K562 (cell line): ENCODE measurements at regions not wholly inside any gene's neighbourhood (a gene's known extent, or its start where the extent isn't known, plus 50 kb on each side); places are given as distances from the start of the nearest gene placed in this dataset.

Source experiments
- DMBX1 ChIP-seq: fragments of 250-450 bp; sonication (Bioruptor Pico); IDR thresholded peaks from 2 replicates; pipeline ENCODE4 v1.8.0; 2022; ENCODE audit warnings: inconsistent platforms, mild to moderate bottlenecking, moderate library complexity, borderline replicate concordance
- MAFK ChIP-seq: IDR thresholded peaks from 2 replicates; pipeline ENCODE4 v1.6.1; 2011; ENCODE audit warnings: low read length, improper control_type of control experiment
- MAZ ChIP-seq, 2 experiments: fragments of 450-650 bp in 1 of 2; sonication (generic) in 1 of 2; formaldehyde crosslinking; IDR thresholded peaks in 1 of 2; conservative IDR thresholded peaks in 1 of 2; 2 replicates each; pipeline versions ENCODE4 v1.4.0 to v1.5.0; 2020; ENCODE audit warnings: mild to moderate bottlenecking in 1 of 2, missing genetic modification reagents in 1 of 2
- POLR2G ChIP-seq: fragments of 200-400 bp; formaldehyde crosslinking; IDR thresholded peaks from 2 replicates; pipeline ENCODE4 v1.6.1; 2017; ENCODE audit warnings: low read depth, mild to moderate bottlenecking, antibody characterized with exemption, low read length, moderate library complexity
- ZNF583 ChIP-seq: fragments of 250-450 bp; sonication (Bioruptor Pico); IDR thresholded peaks from 2 replicates; pipeline ENCODE4 v1.4.0; 2020
- TF ChIP-seq, protein P1 (sequence below): fragments of 250-450 bp; sonication (Bioruptor Pico); IDR thresholded peaks from 2 replicates; pipeline ENCODE4 v1.8.0; 2022; ENCODE audit warnings: moderate library complexity, mild to moderate bottlenecking, inconsistent platforms
- TF ChIP-seq, protein P2 (sequence below), 2 experiments: IDR thresholded peaks; 2 replicates each; pipeline ENCODE4 v1.6.1; 2012; ENCODE audit warnings: improper control_type of control experiment in 2 of 2, low read depth in 2 of 2, low read length in 2 of 2, borderline replicate concordance in 1 of 2
- TF ChIP-seq, protein P3 (sequence below), 2 experiments: IDR thresholded peaks; 2 replicates each; pipeline ENCODE4 v1.6.1; 2011; ENCODE audit warnings: borderline replicate concordance in 1 of 2, control low read depth in 1 of 2, low read depth in 1 of 2, low read length in 1 of 2, mild to moderate bottlenecking in 1 of 2, mixed read lengths in 1 of 2, moderate library complexity in 1 of 2; ENCODE audit not compliant: insufficient read depth in 1 of 2, insufficient read length in 1 of 2, poor library complexity in 1 of 2, severe bottlenecking in 1 of 2; ENCODE audit errors: extremely low read depth in 1 of 2
- TF ChIP-seq, protein P4 (sequence below): fragments of 450-650 bp; IDR thresholded peaks from 2 replicates; pipeline ENCODE4 v1.6.1; 2016
- TF ChIP-seq, protein P5 (sequence below), 2 experiments: fragments of 450-650 bp in 1 of 2; IDR thresholded peaks; 2 replicates each; pipeline ENCODE4 v1.6.1; 2011 to 2017; ENCODE audit warnings: low read depth in 2 of 2, antibody characterized with exemption in 1 of 2, borderline replicate concordance in 1 of 2, low read length in 1 of 2, mild to moderate bottlenecking in 1 of 2, mixed read lengths in 1 of 2; ENCODE audit not compliant: control insufficient read depth in 1 of 2

DNA sequence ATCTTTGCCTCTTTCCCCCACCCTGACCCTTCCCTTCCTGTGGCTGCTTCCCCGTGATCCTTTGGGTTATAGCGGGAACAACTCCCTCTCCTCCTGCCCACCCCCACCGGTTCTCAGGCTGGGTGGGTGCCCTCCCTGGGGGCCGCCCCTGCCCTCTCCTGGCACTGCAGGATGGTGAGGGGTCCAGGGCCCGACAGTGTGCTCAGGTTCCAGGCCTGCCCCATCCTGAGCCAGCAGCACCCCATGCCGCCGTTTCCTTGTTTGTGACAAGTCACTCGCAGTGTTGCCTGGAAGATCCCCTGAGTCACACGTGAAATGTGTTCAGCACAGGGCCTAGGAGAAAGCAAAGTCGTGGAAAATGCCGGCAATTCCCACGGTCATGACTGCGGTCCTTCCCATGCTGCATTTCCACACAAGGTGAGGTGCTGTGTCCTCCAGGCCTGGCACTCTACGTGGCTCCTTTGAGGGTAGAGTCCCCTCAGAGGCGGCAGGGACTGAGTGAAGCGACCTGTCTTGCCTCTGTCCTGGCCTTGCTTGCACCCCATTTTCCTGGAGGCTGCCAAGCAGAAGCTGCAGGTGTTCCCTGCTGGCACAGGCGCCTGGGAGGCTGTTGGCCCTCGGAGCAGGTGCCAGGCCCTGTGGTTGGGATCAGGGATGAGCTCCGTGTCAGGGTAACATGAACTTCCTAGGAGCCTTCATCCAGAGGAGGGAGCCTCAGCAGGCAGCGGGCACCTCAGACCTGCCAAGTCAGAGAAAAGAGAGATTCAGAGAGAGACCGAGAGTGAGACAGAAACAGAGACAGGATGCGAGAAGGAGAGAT, 80.5 kb upstream of the LINC01488 start (continued):
- TF ChIP-seq MAZ (CRISPR knock-in tag; conservative IDR thresholded peaks at IDR 0.05 in 1 of 2, IDR thresholded peaks at IDR 0.05 in 1 of 2) (0 out of 4 replicates have a peak, but pooled peaks of 1 of the 2 experiments have one; percentile 19), ZNF583 (CRISPR knock-in tag) (peak; percentile 43; the same call in 1 of the 2 replicates), MAFK (no peak), POLR2G (peak; percentile 30; the same call in 1 of the 2 replicates), DMBX1 (CRISPR knock-in tag) (peak; percentile 73; the same call in 1 of the 2 replicates)
- TF ChIP-seq, protein P1, sequence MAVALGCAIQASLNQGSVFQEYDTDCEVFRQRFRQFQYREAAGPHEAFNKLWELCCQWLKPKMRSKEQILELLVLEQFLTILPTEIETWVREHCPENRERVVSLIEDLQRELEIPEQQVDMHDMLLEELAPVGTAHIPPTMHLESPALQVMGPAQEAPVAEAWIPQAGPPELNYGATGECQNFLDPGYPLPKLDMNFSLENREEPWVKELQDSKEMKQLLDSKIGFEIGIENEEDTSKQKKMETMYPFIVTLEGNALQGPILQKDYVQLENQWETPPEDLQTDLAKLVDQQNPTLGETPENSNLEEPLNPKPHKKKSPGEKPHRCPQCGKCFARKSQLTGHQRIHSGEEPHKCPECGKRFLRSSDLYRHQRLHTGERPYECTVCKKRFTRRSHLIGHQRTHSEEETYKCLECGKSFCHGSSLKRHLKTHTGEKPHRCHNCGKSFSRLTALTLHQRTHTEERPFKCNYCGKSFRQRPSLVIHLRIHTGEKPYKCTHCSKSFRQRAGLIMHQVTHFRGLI: 0 out of 2 replicates have a peak, but pooled peaks have one; percentile 21
- TF ChIP-seq, protein P2, sequence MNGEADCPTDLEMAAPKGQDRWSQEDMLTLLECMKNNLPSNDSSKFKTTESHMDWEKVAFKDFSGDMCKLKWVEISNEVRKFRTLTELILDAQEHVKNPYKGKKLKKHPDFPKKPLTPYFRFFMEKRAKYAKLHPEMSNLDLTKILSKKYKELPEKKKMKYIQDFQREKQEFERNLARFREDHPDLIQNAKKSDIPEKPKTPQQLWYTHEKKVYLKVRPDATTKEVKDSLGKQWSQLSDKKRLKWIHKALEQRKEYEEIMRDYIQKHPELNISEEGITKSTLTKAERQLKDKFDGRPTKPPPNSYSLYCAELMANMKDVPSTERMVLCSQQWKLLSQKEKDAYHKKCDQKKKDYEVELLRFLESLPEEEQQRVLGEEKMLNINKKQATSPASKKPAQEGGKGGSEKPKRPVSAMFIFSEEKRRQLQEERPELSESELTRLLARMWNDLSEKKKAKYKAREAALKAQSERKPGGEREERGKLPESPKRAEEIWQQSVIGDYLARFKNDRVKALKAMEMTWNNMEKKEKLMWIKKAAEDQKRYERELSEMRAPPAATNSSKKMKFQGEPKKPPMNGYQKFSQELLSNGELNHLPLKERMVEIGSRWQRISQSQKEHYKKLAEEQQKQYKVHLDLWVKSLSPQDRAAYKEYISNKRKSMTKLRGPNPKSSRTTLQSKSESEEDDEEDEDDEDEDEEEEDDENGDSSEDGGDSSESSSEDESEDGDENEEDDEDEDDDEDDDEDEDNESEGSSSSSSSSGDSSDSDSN (IDR thresholded peaks at IDR 0.05; ENCODE audit: borderline replicate concordance in 1 of 2, low read depth in 2 of 2, low read length in 2 of 2): no peak
- TF ChIP-seq, protein P3, sequence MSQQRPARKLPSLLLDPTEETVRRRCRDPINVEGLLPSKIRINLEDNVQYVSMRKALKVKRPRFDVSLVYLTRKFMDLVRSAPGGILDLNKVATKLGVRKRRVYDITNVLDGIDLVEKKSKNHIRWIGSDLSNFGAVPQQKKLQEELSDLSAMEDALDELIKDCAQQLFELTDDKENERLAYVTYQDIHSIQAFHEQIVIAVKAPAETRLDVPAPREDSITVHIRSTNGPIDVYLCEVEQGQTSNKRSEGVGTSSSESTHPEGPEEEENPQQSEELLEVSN (IDR thresholded peaks at IDR 0.05; ENCODE audit: borderline replicate concordance in 1 of 2, extremely low read depth in 1 of 2, insufficient read depth in 1 of 2, insufficient read length in 1 of 2, low read depth in 1 of 2, low read length in 1 of 2, poor library complexity in 1 of 2, severe bottlenecking in 1 of 2): peak in 1 of 2 experiments; percentile 38
- TF ChIP-seq, protein P4, sequence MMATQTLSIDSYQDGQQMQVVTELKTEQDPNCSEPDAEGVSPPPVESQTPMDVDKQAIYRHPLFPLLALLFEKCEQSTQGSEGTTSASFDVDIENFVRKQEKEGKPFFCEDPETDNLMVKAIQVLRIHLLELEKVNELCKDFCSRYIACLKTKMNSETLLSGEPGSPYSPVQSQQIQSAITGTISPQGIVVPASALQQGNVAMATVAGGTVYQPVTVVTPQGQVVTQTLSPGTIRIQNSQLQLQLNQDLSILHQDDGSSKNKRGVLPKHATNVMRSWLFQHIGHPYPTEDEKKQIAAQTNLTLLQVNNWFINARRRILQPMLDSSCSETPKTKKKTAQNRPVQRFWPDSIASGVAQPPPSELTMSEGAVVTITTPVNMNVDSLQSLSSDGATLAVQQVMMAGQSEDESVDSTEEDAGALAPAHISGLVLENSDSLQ: no peak
- TF ChIP-seq, protein P5, sequence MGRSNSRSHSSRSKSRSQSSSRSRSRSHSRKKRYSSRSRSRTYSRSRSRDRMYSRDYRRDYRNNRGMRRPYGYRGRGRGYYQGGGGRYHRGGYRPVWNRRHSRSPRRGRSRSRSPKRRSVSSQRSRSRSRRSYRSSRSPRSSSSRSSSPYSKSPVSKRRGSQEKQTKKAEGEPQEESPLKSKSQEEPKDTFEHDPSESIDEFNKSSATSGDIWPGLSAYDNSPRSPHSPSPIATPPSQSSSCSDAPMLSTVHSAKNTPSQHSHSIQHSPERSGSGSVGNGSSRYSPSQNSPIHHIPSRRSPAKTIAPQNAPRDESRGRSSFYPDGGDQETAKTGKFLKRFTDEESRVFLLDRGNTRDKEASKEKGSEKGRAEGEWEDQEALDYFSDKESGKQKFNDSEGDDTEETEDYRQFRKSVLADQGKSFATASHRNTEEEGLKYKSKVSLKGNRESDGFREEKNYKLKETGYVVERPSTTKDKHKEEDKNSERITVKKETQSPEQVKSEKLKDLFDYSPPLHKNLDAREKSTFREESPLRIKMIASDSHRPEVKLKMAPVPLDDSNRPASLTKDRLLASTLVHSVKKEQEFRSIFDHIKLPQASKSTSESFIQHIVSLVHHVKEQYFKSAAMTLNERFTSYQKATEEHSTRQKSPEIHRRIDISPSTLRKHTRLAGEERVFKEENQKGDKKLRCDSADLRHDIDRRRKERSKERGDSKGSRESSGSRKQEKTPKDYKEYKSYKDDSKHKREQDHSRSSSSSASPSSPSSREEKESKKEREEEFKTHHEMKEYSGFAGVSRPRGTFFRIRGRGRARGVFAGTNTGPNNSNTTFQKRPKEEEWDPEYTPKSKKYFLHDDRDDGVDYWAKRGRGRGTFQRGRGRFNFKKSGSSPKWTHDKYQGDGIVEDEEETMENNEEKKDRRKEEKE (IDR thresholded peaks at IDR 0.05; ENCODE audit: borderline replicate concordance in 1 of 2, control insufficient read depth in 1 of 2, low read depth in 2 of 2, low read length in 1 of 2): no peak
